A673 (cell line): ENCODE measurements at regions not wholly inside any gene's neighbourhood (a gene's known extent, or its start where the extent isn't known, plus 50 kb on each side); places are given as distances from the start of the nearest gene placed in this dataset.

Experiments
- CTCF ChIP-seq: fragments of 300-800, 200-600 bp; sonication (generic); conservative IDR thresholded peaks from 2 replicates; pipeline ENCODE4 v1.5.1; 2017; ENCODE audit warnings: low read depth, mild to moderate bottlenecking, antibody characterized with exemption, low read length, moderate library complexity, mixed read lengths
- EZH2 ChIP-seq: fragments of 200-600 bp; sonication (generic); IDR thresholded peaks from 2 replicates; pipeline ENCODE4 v1.6.1; 2017; ENCODE audit warnings: borderline replicate concordance, low read depth, mild to moderate bottlenecking, mixed read lengths, antibody characterized with exemption, low read length; ENCODE audit not compliant: poor library complexity, severe bottlenecking

- TF ChIP-seq CTCF (no peak), EZH2 (no peak)
Observed at GRCh38 chr6:148629592-148630465, 117.0 kb upstream of the UST start.
